Loucy (cell line): ENCODE measurements at regions not wholly inside any gene's neighbourhood (a gene's known extent, or its start where the extent isn't known, plus 50 kb on each side); places are given as distances from the start of the nearest gene placed in this dataset.

Source experiments
- H2AFZ ChIP-seq: fragments of 200-600 bp; sonication (generic); 2 replicates; pipeline ENCODE4 v1.6.0; 2016; ENCODE audit warnings: antibody characterized with exemption, mild to moderate bottlenecking, low read length, moderate library complexity
- H3F3A ChIP-seq: fragments of 200-600 bp; 2 replicates; pipeline ENCODE4 v1.6.0; 2016; ENCODE audit warnings: antibody characterized with exemption, low read depth, mild to moderate bottlenecking
- H3K27me3 ChIP-seq: fragments of 200-600 bp; sonication (generic); 2 replicates; pipeline ENCODE4 v1.6.1; 2014; ENCODE audit warnings: low read length, mild to moderate bottlenecking; ENCODE audit not compliant: insufficient read depth, poor library complexity, severe bottlenecking
- H3K36me3 ChIP-seq: fragments of 200-600 bp; sonication (generic); 2 replicates; pipeline ENCODE4 v1.6.1; 2016; ENCODE audit warnings: low read length; ENCODE audit not compliant: insufficient read depth
- H3K4me1 ChIP-seq: fragments of 200-600 bp; sonication (generic); 2 replicates; pipeline ENCODE4 v1.5.1; 2014; ENCODE audit warnings: low read length, mild to moderate bottlenecking; ENCODE audit not compliant: insufficient read depth, poor library complexity, severe bottlenecking
- H3K4me2 ChIP-seq: fragments of 200-600 bp; sonication (generic); 2 replicates; pipeline ENCODE4 v1.6.0; 2014; ENCODE audit warnings: antibody characterized with exemption, low read length, low read depth, mild to moderate bottlenecking; ENCODE audit not compliant: poor library complexity, severe bottlenecking
- H3K4me3 ChIP-seq: fragments of 200-600 bp; sonication (generic); 2 replicates; pipeline ENCODE4 v1.5.1; 2014; ENCODE audit warnings: low read length, mild to moderate bottlenecking, mixed read lengths; ENCODE audit not compliant: poor library complexity, severe bottlenecking
- H3K79me2 ChIP-seq: fragments of 200-600 bp; sonication (generic); 2 replicates; pipeline ENCODE4 v1.6.1; 2014; ENCODE audit warnings: low read length; ENCODE audit not compliant: insufficient read depth
- H3K9ac ChIP-seq: fragments of 200-600 bp; sonication (generic); 2 replicates; pipeline ENCODE4 v1.6.0; 2014; ENCODE audit warnings: mild to moderate bottlenecking, low read depth, low read length, moderate library complexity; ENCODE audit not compliant: poor library complexity, severe bottlenecking
- H3K9me2 ChIP-seq: fragments of 200-600 bp; sonication (generic); replicated peaks from 2 replicates; pipeline ENCODE4 v1.6.1; 2016; ENCODE audit warnings: low read depth, low read length, mixed read lengths
- H3K9me3 ChIP-seq: fragments of 200-600 bp; sonication (generic); 2 replicates; pipeline ENCODE4 v1.6.1; 2014; ENCODE audit warnings: mild to moderate bottlenecking, antibody characterized with exemption, low read length, low read depth; ENCODE audit not compliant: insufficient read depth
- H4K20me1 ChIP-seq: fragments of 200-600 bp; sonication (generic); 2 replicates; pipeline ENCODE4 v1.6.0; 2014; ENCODE audit warnings: antibody characterized with exemption, low read length, mild to moderate bottlenecking; ENCODE audit not compliant: insufficient read depth, poor library complexity, severe bottlenecking
- CTCF ChIP-seq: fragments of 200-600 bp; sonication (generic); conservative IDR thresholded peaks from 2 replicates; pipeline ENCODE4 v1.5.1; 2014; ENCODE audit warnings: mild to moderate bottlenecking, antibody characterized with exemption, low read length
- EZH2phosphoT487 ChIP-seq: fragments of 200-600 bp; IDR thresholded peaks from 2 replicates; pipeline ENCODE4 v1.6.1; 2018; ENCODE audit warnings: antibody characterized with exemption, mild to moderate bottlenecking, moderate library complexity, borderline replicate concordance

DNA sequence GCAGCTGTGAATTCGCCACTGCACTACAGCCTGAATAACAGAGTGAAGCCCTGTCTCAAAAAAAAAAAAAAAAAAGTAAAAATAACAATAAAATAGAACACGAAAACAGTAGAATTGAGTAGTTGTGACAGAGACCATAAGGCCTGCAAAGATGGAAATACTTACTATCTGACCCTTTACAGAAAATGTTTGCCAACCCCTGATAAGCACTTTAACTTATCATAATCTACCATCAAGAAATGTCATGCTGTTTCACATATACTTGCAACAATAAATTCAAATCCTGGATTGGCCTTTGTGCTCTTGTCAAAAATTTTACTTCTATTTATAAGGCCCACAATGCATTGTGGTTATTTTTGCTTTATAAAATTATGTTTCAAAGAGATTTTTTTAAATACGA is 75.5 kb downstream of the ING2 start:
- Histone ChIP-seq H3K9ac (no peak overlapping the region), H3K27me3 (no peaks in the 10 kb centered on the region), H3K79me2 (no peaks in the 10 kb centered on the region), H3K9me3 (peaks cover 6% of the 10 kb centered on the region; the same call in 1 of the 2 replicates), H2AFZ (no peak overlapping the region), H4K20me1 (no peaks in the 10 kb centered on the region), H3K4me2 (no peak overlapping the region), H3K36me3 (no peaks in the 10 kb centered on the region), H3F3A (no peaks in the 10 kb centered on the region), H3K9me2 (no peaks in the 10 kb centered on the region), H3K4me1 (no peaks in the 10 kb centered on the region), H3K4me3 (no peak overlapping the region)
- no peak for TF ChIP-seq CTCF
- no peak for TF ChIP-seq EZH2phosphoT487

DNA sequence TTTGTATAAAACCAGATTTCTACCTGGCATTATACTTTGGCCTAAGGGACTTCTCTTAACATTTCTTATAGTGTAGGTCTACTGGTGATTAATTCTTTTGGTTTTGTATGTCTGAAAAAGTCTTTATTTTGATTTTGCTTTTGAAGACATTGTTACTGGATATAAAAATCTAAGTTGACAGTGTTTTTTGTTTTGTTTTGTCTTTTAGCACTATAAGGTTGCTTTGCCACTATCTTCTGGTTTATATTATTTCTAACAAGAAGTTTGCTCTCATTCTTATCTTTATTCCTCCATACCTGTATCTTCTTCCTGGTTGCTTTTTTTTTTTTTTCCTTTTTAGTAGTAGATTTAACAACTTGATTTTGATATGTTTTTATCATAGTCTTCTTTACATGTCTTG is 76.0 kb downstream of the ING2 start:
- Histone ChIP-seq H3K9me2 (no peaks in the 10 kb centered on the region), H4K20me1 (no peaks in the 10 kb centered on the region)
- no peak for TF ChIP-seq EZH2phosphoT487
- TF ChIP-seq CTCF = no peak

GRCh38 chr4:183586824-183587223 is 72.2 kb downstream of the RWDD4 start:
- no peak for TF ChIP-seq EZH2phosphoT487
- no peak for TF ChIP-seq CTCF
- Histone ChIP-seq H3F3A (no peaks in the 10 kb centered on the region), H3K4me2 (no peak overlapping the region), H3K9ac (no peak overlapping the region), H3K9me2 (no peaks in the 10 kb centered on the region), H4K20me1 (no peaks in the 10 kb centered on the region), H2AFZ (no peak overlapping the region), H3K36me3 (no peaks in the 10 kb centered on the region), H3K79me2 (no peaks in the 10 kb centered on the region), H3K27me3 (no peaks in the 10 kb centered on the region), H3K4me3 (no peak overlapping the region), H3K4me1 (no peaks in the 10 kb centered on the region), H3K9me3 (no peaks in the 10 kb centered on the region)

More for the DNA sequence above, 76.0 kb downstream of the ING2 start:
- Histone ChIP-seq H3K79me2 (no peaks in the 10 kb centered on the region), H3K4me3 (no peak overlapping the region), H3K27me3 (no peaks in the 10 kb centered on the region), H3F3A (no peaks in the 10 kb centered on the region), H3K9me3 (peaks cover 6% of the 10 kb centered on the region; the same call in 1 of the 2 replicates), H3K9ac (no peak overlapping the region), H3K36me3 (no peaks in the 10 kb centered on the region), H3K4me2 (no peak overlapping the region), H3K4me1 (no peaks in the 10 kb centered on the region), H2AFZ (no peak overlapping the region)
